KBM-7 (cell line): ENCODE measurements at regions not wholly inside any gene's neighbourhood (a gene's known extent, or its start where the extent isn't known, plus 50 kb on each side); places are given as distances from the start of the nearest gene placed in this dataset.

Source experiments
- DNase-seq: peaks from one replicate; pipeline ENCODE4 v3.0.0-alpha.2; 2015
- in situ Hi-C: fragments of 300-500 bp; cut with MboI; formaldehyde crosslinking; loops from 2 replicates; pipeline ENCODE4 v1.14.3; 2020; ENCODE audit warnings: low sequenced_read_pairs, low pct_unique_long_range_greater_than_20kb, mixed read lengths

- in situ Hi-C loops, result no loop called here
- DNase-seq, result no peak
Observed at GRCh38 chr15:77812664-77813063, 180.0 kb upstream of the LINGO1 start.

GRCh38 chr15:77811270-77811669, 178.6 kb upstream of the LINGO1 start:
- in situ Hi-C loops, result no loop called here

GRCh38 chr15:77810130-77810571, 177.4 kb upstream of the LINGO1 start:
- in situ Hi-C loops, result no loop called here
- DNase-seq, result no peak

More at GRCh38 chr15:77811270-77811669, 178.6 kb upstream of the LINGO1 start:
- DNase-seq, result no peak

- in situ Hi-C loops, result no loop called here
- DNase-seq, result no peak
Observed at GRCh38 chr15:77808581-77809177, 176.0 kb upstream of the LINGO1 start.

GRCh38 chr15:77808075-77808474, 175.4 kb upstream of the LINGO1 start:
- no peak for DNase-seq
- in situ Hi-C loops, result no loop called here

GRCh38 chr15:77807611-77808010, 174.9 kb upstream of the LINGO1 start:
- in situ Hi-C loops, result no loop called here
- DNase-seq, result no peak

GRCh38 chr15:77807115-77807514, 174.4 kb upstream of the LINGO1 start:
- DNase-seq, result no peak
- in situ Hi-C loops, result no loop called here

GRCh38 chr15:77804210-77804609, 171.5 kb upstream of the LINGO1 start:
- no peak for DNase-seq
- in situ Hi-C loops, result no loop called here

GRCh38 chr15:77803487-77803886, 170.8 kb upstream of the LINGO1 start:
- DNase-seq, result no peak
- in situ Hi-C loops, result no loop called here

- no peak for DNase-seq
- in situ Hi-C loops, result no loop called here
Observed at GRCh38 chr15:77800305-77800704, 167.6 kb upstream of the LINGO1 start.

GRCh38 chr15:77798847-77799246, 166.1 kb upstream of the LINGO1 start:
- in situ Hi-C loops, result no loop called here
- DNase-seq, result no peak

- in situ Hi-C loops, result no loop called here
- DNase-seq, result no peak
Observed at GRCh38 chr15:77798151-77798835, 165.6 kb upstream of the LINGO1 start.

GRCh38 chr15:77797270-77797669, 164.6 kb upstream of the LINGO1 start:
- in situ Hi-C loops, result no loop called here
- no peak for DNase-seq

GRCh38 chr15:77796046-77796729, 163.5 kb upstream of the LINGO1 start:
- in situ Hi-C loops, result no loop called here
- no peak for DNase-seq

- in situ Hi-C loops, result no loop called here
- DNase-seq, result no peak
Observed at GRCh38 chr15:77795446-77795845, 162.7 kb upstream of the LINGO1 start.

GRCh38 chr15:77791941-77792340, 159.2 kb upstream of the LINGO1 start:
- no peak for DNase-seq

GRCh38 chr15:77790481-77790880, 157.8 kb upstream of the LINGO1 start:
- DNase-seq, result no peak
- in situ Hi-C loops, result no loop called here

More at GRCh38 chr15:77791941-77792340, 159.2 kb upstream of the LINGO1 start:
- in situ Hi-C loops, result no loop called here

GRCh38 chr15:77786956-77787355, 154.2 kb upstream of the LINGO1 start:
- in situ Hi-C loops, result no loop called here
- DNase-seq, result no peak

GRCh38 chr15:77786181-77786890, 153.6 kb upstream of the LINGO1 start:
- in situ Hi-C loops, result no loop called here
- no peak for DNase-seq
